Neural cell (in vitro differentiated cells): ENCODE measurements at regions not wholly inside any gene's neighbourhood (a gene's known extent, or its start where the extent isn't known, plus 50 kb on each side); places are given as distances from the start of the nearest gene placed in this dataset.

Experiments used
- MXI1 ChIP-seq: fragments of 450-650 bp; conservative IDR thresholded peaks from 2 replicates; pipeline ENCODE4 v1.6.1; 2014; ENCODE audit warnings: antibody characterized with exemption, mild to moderate bottlenecking; ENCODE audit not compliant: poor library complexity, severe bottlenecking
- POLR2AphosphoS5 ChIP-seq: IDR thresholded peaks from 2 replicates; pipeline ENCODE4 v1.6.1; 2012

DNA sequence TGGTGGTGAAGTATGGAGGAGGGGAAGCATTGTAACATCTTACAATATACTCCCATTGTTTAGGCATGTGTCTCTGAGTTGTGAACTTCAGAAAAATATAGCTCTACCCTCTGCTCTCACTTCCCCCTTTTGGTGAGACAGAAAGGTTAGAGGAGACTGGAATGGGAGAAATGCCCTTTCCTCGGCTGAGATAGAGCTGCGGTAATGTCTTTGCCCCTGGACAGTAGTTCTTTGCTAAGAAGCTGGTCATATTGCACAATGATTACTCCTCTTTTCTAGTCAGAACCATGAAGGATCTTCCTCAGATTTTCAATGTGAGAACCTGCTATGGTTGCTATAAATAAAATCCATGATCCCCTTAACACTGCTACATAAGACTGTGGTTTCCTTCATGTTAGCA, 171.0 kb downstream of the SEM1 start:
- TF ChIP-seq MXI1: no peak
- no peak for TF ChIP-seq POLR2AphosphoS5
